ENCODE measurements at regions not wholly inside any gene's neighbourhood (a gene's known extent, or its start where the extent isn't known, plus 50 kb on each side); places are given as distances from the start of the nearest gene placed in this dataset.

GRCh38 chr5:136720674-136721073 is 355.3 kb upstream of the TRPC7 start:
- DNase-seq (no peak), ATAC-seq (no peak)
- intact Hi-C loops (cut with micrococcal nuclease): no loop called here

- DNase-seq: no peak
- ATAC-seq: no peak
These were observed 352.6 kb upstream of the TRPC7 start for GRCh38 chr5:136717917-136718316.

GRCh38 chr5:136714286-136714685 is 348.9 kb upstream of the TRPC7 start:
- intact Hi-C loops (cut with micrococcal nuclease): no loop called here
- DNase-seq: no peak

More at GRCh38 chr5:136717917-136718316, 352.6 kb upstream of the TRPC7 start:
- intact Hi-C loops (cut with micrococcal nuclease): no loop called here

GRCh38 chr5:136712628-136713027 is 347.3 kb upstream of the TRPC7 start:
- ATAC-seq (no peak), DNase-seq (no peak)
- intact Hi-C loops (cut with micrococcal nuclease): no loop called here

More at GRCh38 chr5:136714286-136714685, 348.9 kb upstream of the TRPC7 start:
- no peak for ATAC-seq

GRCh38 chr5:136710834-136711233 is 345.5 kb upstream of the TRPC7 start:
- no peak for DNase-seq
- intact Hi-C loops (cut with micrococcal nuclease): no loop called here
- ATAC-seq: no peak

GRCh38 chr5:136703706-136704105 is 338.4 kb upstream of the TRPC7 start:
- DNase-seq (no peak), ATAC-seq (no peak)
- intact Hi-C loops (cut with micrococcal nuclease): no loop called here

- DNase-seq: no peak
- no peak for ATAC-seq
- intact Hi-C loops (cut with micrococcal nuclease): no loop called here
These were observed 337.7 kb upstream of the TRPC7 start for GRCh38 chr5:136703036-136703435.

- no peak for ATAC-seq
- intact Hi-C loops (cut with micrococcal nuclease): no loop called here
- DNase-seq: no peak
These were observed 335.8 kb upstream of the TRPC7 start for GRCh38 chr5:136701191-136701590.

GRCh38 chr5:136699651-136700050 is 334.3 kb upstream of the TRPC7 start:
- DNase-seq (no peak), ATAC-seq (no peak)

GRCh38 chr5:136698970-136699369 is 333.6 kb upstream of the TRPC7 start:
- ATAC-seq: no peak
- intact Hi-C loops (cut with micrococcal nuclease): no loop called here
- no peak for DNase-seq

More at GRCh38 chr5:136699651-136700050, 334.3 kb upstream of the TRPC7 start:
- intact Hi-C loops (cut with micrococcal nuclease): no loop called here

- ATAC-seq: no peak
- DNase-seq: no peak
- intact Hi-C loops (cut with micrococcal nuclease): no loop called here
These were observed 328.9 kb upstream of the TRPC7 start for GRCh38 chr5:136694258-136694657.

- intact Hi-C loops (cut with micrococcal nuclease): no loop called here
- DNase-seq: no peak
- ATAC-seq: no peak
These were observed 324.2 kb upstream of the TRPC7 start for GRCh38 chr5:136689552-136689951.

GRCh38 chr5:136686192-136686872 is 321.0 kb upstream of the TRPC7 start:
- DNase-seq (no peak), ATAC-seq (no peak)
- intact Hi-C loops (cut with micrococcal nuclease): no loop called here

- ATAC-seq: no peak
- intact Hi-C loops (cut with micrococcal nuclease): no loop called here
These were observed 317.6 kb upstream of the TRPC7 start for GRCh38 chr5:136682986-136683385.

GRCh38 chr5:136679233-136679632 is 313.9 kb upstream of the TRPC7 start:
- ATAC-seq (no peak), DNase-seq (no peak)
- intact Hi-C loops (cut with micrococcal nuclease): no loop called here

More at GRCh38 chr5:136682986-136683385, 317.6 kb upstream of the TRPC7 start:
- no peak for DNase-seq

- no peak for ATAC-seq
- DNase-seq: no peak
- intact Hi-C loops (cut with micrococcal nuclease): no loop called here
These were observed 311.9 kb upstream of the TRPC7 start for GRCh38 chr5:136677217-136677616.

- no peak for ATAC-seq
- no peak for DNase-seq
- intact Hi-C loops (cut with micrococcal nuclease): no loop called here
These were observed 311.3 kb upstream of the TRPC7 start for GRCh38 chr5:136676685-136677084.

GRCh38 chr5:136675769-136676168 is 310.4 kb upstream of the TRPC7 start:
- no peak for ATAC-seq
- intact Hi-C loops (cut with micrococcal nuclease): no loop called here
- no peak for DNase-seq

- intact Hi-C loops (cut with micrococcal nuclease): no loop called here
- DNase-seq: no peak
- peak; percentile 71 for ATAC-seq
These were observed 308.8 kb upstream of the TRPC7 start for GRCh38 chr5:136674178-136674577.

GRCh38 chr5:136667789-136668188 is 302.4 kb upstream of the TRPC7 start:
- no peak for DNase-seq
- intact Hi-C loops (cut with micrococcal nuclease): no loop called here
- no peak for ATAC-seq

- intact Hi-C loops (cut with micrococcal nuclease): no loop called here
- no peak for ATAC-seq
- no peak for DNase-seq
These were observed 301.8 kb upstream of the TRPC7 start for GRCh38 chr5:136666970-136667620.

Data from left ventricle myocardium superior (tissue), 1 donor.